SU-DHL-6 (cell line): ENCODE measurements at regions not wholly inside any gene's neighbourhood (a gene's known extent, or its start where the extent isn't known, plus 50 kb on each side); places are given as distances from the start of the nearest gene placed in this dataset.

Experiments used
- EZH2phosphoT487 ChIP-seq: fragments of 200-600 bp; sonication (generic), shearing (Covaris generic); conservative IDR thresholded peaks from 2 replicates; pipeline ENCODE4 v1.6.1; 2018; ENCODE audit warnings: mild to moderate bottlenecking, antibody characterized with exemption, low read length, moderate library complexity, mixed read lengths
- TF ChIP-seq, protein P1 (sequence below): fragments of 200-600 bp; sonication (generic); IDR thresholded peaks from one replicate; pipeline ENCODE4 v1.5.1; 2017; ENCODE audit warnings: antibody characterized with exemption, mild to moderate bottlenecking, low read length, moderate library complexity; ENCODE audit not compliant: insufficient read depth, poor library complexity, severe bottlenecking

DNA sequence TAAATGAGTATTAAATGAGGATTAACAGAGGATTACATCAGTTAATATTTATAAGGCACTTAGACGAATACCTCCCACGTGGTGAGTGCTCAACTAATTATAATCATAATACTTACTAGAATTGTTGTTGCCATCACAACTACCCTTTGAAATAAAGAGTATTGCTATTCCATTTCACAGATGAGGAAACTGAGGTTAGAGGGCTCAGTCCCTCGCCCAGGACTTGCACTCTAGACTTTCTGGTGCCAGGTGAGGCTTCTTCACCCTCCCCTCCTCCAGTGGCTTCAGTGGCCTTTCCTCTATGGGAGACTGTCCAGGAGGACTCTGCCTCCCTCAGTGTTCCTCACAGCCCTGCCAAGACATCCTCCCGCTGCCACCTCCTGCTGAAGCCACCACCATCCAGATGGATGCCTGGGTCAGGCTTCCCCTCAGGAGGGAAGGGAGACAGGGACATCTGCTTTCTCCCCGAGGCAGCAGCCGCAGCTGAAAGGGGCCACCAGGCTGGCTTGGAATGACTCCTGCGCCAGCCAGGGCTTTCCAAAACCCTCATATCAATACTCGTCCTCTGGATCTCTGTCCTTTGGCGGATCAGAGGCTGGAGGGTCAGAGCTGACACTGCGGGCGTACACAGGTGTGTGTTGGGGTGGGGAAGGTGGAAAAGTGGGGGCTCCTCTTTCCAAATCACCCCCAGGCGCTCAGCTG lies 580.1 kb downstream of the BUD13 start:
- TF ChIP-seq, protein P1, sequence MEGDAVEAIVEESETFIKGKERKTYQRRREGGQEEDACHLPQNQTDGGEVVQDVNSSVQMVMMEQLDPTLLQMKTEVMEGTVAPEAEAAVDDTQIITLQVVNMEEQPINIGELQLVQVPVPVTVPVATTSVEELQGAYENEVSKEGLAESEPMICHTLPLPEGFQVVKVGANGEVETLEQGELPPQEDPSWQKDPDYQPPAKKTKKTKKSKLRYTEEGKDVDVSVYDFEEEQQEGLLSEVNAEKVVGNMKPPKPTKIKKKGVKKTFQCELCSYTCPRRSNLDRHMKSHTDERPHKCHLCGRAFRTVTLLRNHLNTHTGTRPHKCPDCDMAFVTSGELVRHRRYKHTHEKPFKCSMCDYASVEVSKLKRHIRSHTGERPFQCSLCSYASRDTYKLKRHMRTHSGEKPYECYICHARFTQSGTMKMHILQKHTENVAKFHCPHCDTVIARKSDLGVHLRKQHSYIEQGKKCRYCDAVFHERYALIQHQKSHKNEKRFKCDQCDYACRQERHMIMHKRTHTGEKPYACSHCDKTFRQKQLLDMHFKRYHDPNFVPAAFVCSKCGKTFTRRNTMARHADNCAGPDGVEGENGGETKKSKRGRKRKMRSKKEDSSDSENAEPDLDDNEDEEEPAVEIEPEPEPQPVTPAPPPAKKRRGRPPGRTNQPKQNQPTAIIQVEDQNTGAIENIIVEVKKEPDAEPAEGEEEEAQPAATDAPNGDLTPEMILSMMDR: no peak
- TF ChIP-seq EZH2phosphoT487: no peak
